CD14-positive monocyte (primary cell): ENCODE measurements at regions not wholly inside any gene's neighbourhood (a gene's known extent, or its start where the extent isn't known, plus 50 kb on each side); places are given as distances from the start of the nearest gene placed in this dataset.

Experiments
- DNase-seq, 3 donors: peaks; one replicate each; pipeline ENCODE4 v3.0.0-alpha.2; 2011 to 2022
- H2AFZ ChIP-seq: 2 replicates; pipeline ENCODE4 v1.6.0; 2012; ENCODE audit warnings: mild to moderate bottlenecking, low read depth, low read length, inconsistent platforms; ENCODE audit not compliant: insufficient read depth, poor library complexity, severe bottlenecking
- H3K27ac ChIP-seq, 2 donors: 1 replicate in 1 of 2; 2 replicates in 1 of 2; pipeline ENCODE4 v1.5.1; 2012 to 2013; ENCODE audit warnings: low read length in 2 of 2, control low read depth in 1 of 2, inconsistent platforms in 1 of 2, low read depth in 1 of 2, mild to moderate bottlenecking in 1 of 2
- H3K27me3 ChIP-seq, 2 donors: one replicate each; pipeline versions ENCODE4 v1.6.0 to v1.6.1; 2011 to 2013; ENCODE audit warnings: low read length in 2 of 2; ENCODE audit not compliant: control insufficient read depth in 2 of 2, insufficient read depth in 2 of 2
- H3K36me3 ChIP-seq, 2 donors: replicated peaks in 1 of 2; 1 replicate in 1 of 2; 2 replicates in 1 of 2; pipeline versions ENCODE4 v1.5.1 to v1.6.1; 2012 to 2013; ENCODE audit warnings: low read length in 2 of 2, control low read depth in 1 of 2, inconsistent platforms in 1 of 2, mild to moderate bottlenecking in 1 of 2; ENCODE audit not compliant: insufficient read depth in 2 of 2, control insufficient read depth in 1 of 2
- H3K4me1 ChIP-seq, 2 donors: 1 replicate in 1 of 2; 2 replicates in 1 of 2; pipeline versions ENCODE4 v1.5.1 to v1.6.1; 2012 to 2013; ENCODE audit warnings: low read length in 2 of 2, control low read depth in 1 of 2, inconsistent platforms in 1 of 2, mild to moderate bottlenecking in 1 of 2, moderate library complexity in 1 of 2; ENCODE audit not compliant: insufficient read depth in 2 of 2, control insufficient read depth in 1 of 2
- H3K4me2 ChIP-seq: replicated peaks from 2 replicates; pipeline ENCODE3; 2012; ENCODE audit warnings: low read length, moderate library complexity, mild to moderate bottlenecking; ENCODE audit not compliant: poor library complexity, severe bottlenecking; ENCODE audit errors: extremely low read depth
- H3K4me3 ChIP-seq, 3 experiments: fragments of 200-600 bp in 1 of 3; sonication (generic) in 1 of 3; replicated peaks in 1 of 3; 1 replicate in 2 of 3; 2 replicates in 1 of 3; pipeline ENCODE4 v1.5.1; 2011 to 2013; ENCODE audit warnings: low read length in 3 of 3, mild to moderate bottlenecking in 3 of 3, control low read depth in 2 of 3, low read depth in 2 of 3, inconsistent platforms in 1 of 3, moderate library complexity in 1 of 3
- H3K79me2 ChIP-seq: 2 replicates; pipeline ENCODE4 v1.6.0; 2012; ENCODE audit warnings: mild to moderate bottlenecking, control low read depth, inconsistent platforms, low read length, moderate library complexity; ENCODE audit not compliant: insufficient read depth
- H3K9ac ChIP-seq: 2 replicates; pipeline ENCODE4 v1.6.0; 2017; ENCODE audit warnings: low read length, mild to moderate bottlenecking; ENCODE audit not compliant: insufficient read depth, poor library complexity, severe bottlenecking
- H3K9me3 ChIP-seq, 2 donors: replicated peaks in 1 of 2; 1 replicate in 1 of 2; 2 replicates in 1 of 2; pipeline versions ENCODE4 v1.5.1 to v1.6.1; 2012 to 2013; ENCODE audit warnings: low read length in 2 of 2, control low read depth in 1 of 2; ENCODE audit not compliant: control insufficient read depth in 1 of 2, insufficient read depth in 1 of 2
- H4K20me1 ChIP-seq: 2 replicates; pipeline ENCODE4 v1.6.0; 2012; ENCODE audit warnings: mild to moderate bottlenecking, low read length, control low read depth, moderate library complexity; ENCODE audit not compliant: insufficient read depth
- H3K27ac Mint-ChIP-seq, 7 donors: one replicate each; pipeline ENCODE4 v1.8.0; 2020; ENCODE audit warnings: mild to moderate bottlenecking in 7 of 7, mixed read lengths in 7 of 7, moderate library complexity in 6 of 7, inconsistent platforms in 2 of 7
- H3K27me3 Mint-ChIP-seq, 3 donors: one replicate each; pipeline ENCODE4 v1.8.0; 2021 to 2022; ENCODE audit warnings: low read depth in 3 of 3, mild to moderate bottlenecking in 3 of 3, mixed read lengths in 3 of 3, moderate library complexity in 3 of 3, inconsistent platforms in 1 of 3
- H3K36me3 Mint-ChIP-seq, 2 donors: one replicate each; pipeline ENCODE4 v1.8.0; 2020; ENCODE audit warnings: mixed read lengths in 2 of 2, inconsistent platforms in 1 of 2, mild to moderate bottlenecking in 1 of 2
- H3K4me1 Mint-ChIP-seq: one replicate; pipeline ENCODE4 v1.8.0; 2020; ENCODE audit warnings: mild to moderate bottlenecking, mixed read lengths
- H3K4me3 Mint-ChIP-seq, 2 donors: one replicate each; pipeline ENCODE4 v1.8.0; 2020; ENCODE audit warnings: mild to moderate bottlenecking in 2 of 2, mixed read lengths in 2 of 2, moderate library complexity in 1 of 2
- H3K9me3 Mint-ChIP-seq, 7 donors: one replicate each; pipeline ENCODE4 v1.8.0; 2020 to 2022; ENCODE audit warnings: mixed read lengths in 7 of 7, mild to moderate bottlenecking in 6 of 7, moderate library complexity in 6 of 7, inconsistent platforms in 2 of 7
- CTCF ChIP-seq: fragments of 200-600 bp; IDR thresholded peaks from one replicate; pipeline ENCODE4 v1.8.0; 2022; ENCODE audit warnings: antibody characterized with exemption, mild to moderate bottlenecking
- WGBS: methylation state at CpG from one replicate; pipeline ENCODE4 v1.1.5; 2013; ENCODE audit warnings: missing lambda C conversion rate; ENCODE audit not compliant: insufficient coverage; 5-methylcytosine and 5-hydroxymethylcytosine counted together
- intact Hi-C, 2 donors: fragments of 100-400 bp; cut with micrococcal nuclease; formaldehyde crosslinking; loops; one replicate each; pipeline versions ENCODE4 v1.15.0 to v1.15.1; 2023

- H3K9ac ChIP-seq = no peak overlapping the region
- peaks cover 0 to 4% (median 0%) of the 10 kb centered on the region in 7 donors for H3K9me3 Mint-ChIP-seq
- no peaks in the 10 kb centered on the region for H3K4me1 ChIP-seq
- no peak overlapping the region for H3K4me3 ChIP-seq
- H3K27me3 ChIP-seq = no peaks in the 10 kb centered on the region
- H3K27ac ChIP-seq = no peak overlapping the region
- H3K4me2 ChIP-seq = no peak overlapping the region
- no peak overlapping the region for H3K4me3 Mint-ChIP-seq
- no peaks in the 10 kb centered on the region for H3K79me2 ChIP-seq
- DNase-seq = no peak
- intact Hi-C loops = no loop called here
- no peak overlapping the region for H2AFZ ChIP-seq
- no peaks in the 10 kb centered on the region for H3K4me1 Mint-ChIP-seq
- no peak for TF ChIP-seq CTCF
- no peaks in the 10 kb centered on the region for H3K9me3 ChIP-seq
- no peaks in the 10 kb centered on the region for H4K20me1 ChIP-seq
- H3K27ac Mint-ChIP-seq = no peak overlapping the region
- no peaks in the 10 kb centered on the region for H3K27me3 Mint-ChIP-seq
- 94% methylated on average over 3 of the region's 3 CpGs for WGBS
- no peaks in the 10 kb centered on the region for H3K36me3 ChIP-seq
- H3K36me3 Mint-ChIP-seq = no peaks in the 10 kb centered on the region
Observed at GRCh38 chr5:106849266-106849665, 821.5 kb downstream of the EFNA5 start.

GRCh38 chr5:106843812-106844416, 826.8 kb downstream of the EFNA5 start:
- Histone ChIP-seq H3K9ac (no peak overlapping the region), H3K27ac (no peak overlapping the region), H2AFZ (no peak overlapping the region), H3K27me3 (no peaks in the 10 kb centered on the region), H3K4me3 (no peak overlapping the region), H3K4me2 (no peak overlapping the region), H3K9me3 (no peaks in the 10 kb centered on the region), H3K79me2 (no peaks in the 10 kb centered on the region), H4K20me1 (no peaks in the 10 kb centered on the region), H3K4me1 (no peaks in the 10 kb centered on the region), H3K36me3 (no peaks in the 10 kb centered on the region)
- intact Hi-C loops = no loop called here
- Mint-ChIP-seq H3K27me3 (peaks cover 0 to 3% (median 1%) of the 10 kb centered on the region in 3 donors), H3K9me3 (peaks cover 0 to 17% (median 6%) of the 10 kb centered on the region in 7 donors), H3K4me3 (no peak overlapping the region), H3K27ac (no peak overlapping the region), H3K36me3 (no peaks in the 10 kb centered on the region), H3K4me1 (no peaks in the 10 kb centered on the region)
- TF ChIP-seq CTCF = no peak
- WGBS = 100% methylated on average over 1 of the region's 4 CpGs
- DNase-seq = no peak
